Endodermal cell (in vitro differentiated cells): ENCODE measurements at regions not wholly inside any gene's neighbourhood (a gene's known extent, or its start where the extent isn't known, plus 50 kb on each side); places are given as distances from the start of the nearest gene placed in this dataset.

Experiments used
- DNase-seq: peaks from one replicate; pipeline ENCODE4 v3.0.0-alpha.2; 2017
- H3K27ac ChIP-seq: 2 replicates; pipeline ENCODE4 v1.5.1; 2013; ENCODE audit warnings: mild to moderate bottlenecking, low read depth, low read length, moderate library complexity
- H3K27me3 ChIP-seq: 2 replicates; pipeline ENCODE4 v1.6.1; 2013; ENCODE audit warnings: mild to moderate bottlenecking, low read length, moderate library complexity; ENCODE audit not compliant: insufficient read depth, control insufficient read depth, poor library complexity, severe bottlenecking
- H3K36me3 ChIP-seq: 2 replicates; pipeline ENCODE4 v1.7.0; 2013; ENCODE audit warnings: mild to moderate bottlenecking, low read length, moderate library complexity; ENCODE audit not compliant: control insufficient read depth, insufficient read depth
- H3K4me1 ChIP-seq: one replicate; pipeline ENCODE4 v1.7.0; 2013; ENCODE audit warnings: low read length; ENCODE audit not compliant: control insufficient read depth, insufficient read depth
- H3K4me3 ChIP-seq: 2 replicates; pipeline ENCODE4 v1.5.1; 2013; ENCODE audit warnings: mild to moderate bottlenecking, low read length, moderate library complexity
- H3K9ac ChIP-seq: 2 replicates; pipeline ENCODE4 v1.6.1; 2013; ENCODE audit warnings: mild to moderate bottlenecking, low read length, moderate library complexity; ENCODE audit not compliant: poor library complexity, severe bottlenecking; ENCODE audit errors: extremely low read depth
- H3K9me3 ChIP-seq: 2 replicates; pipeline ENCODE4 v1.6.1; 2013; ENCODE audit warnings: mild to moderate bottlenecking, low read length, moderate library complexity; ENCODE audit not compliant: control insufficient read depth
- H3K27ac Mint-ChIP-seq: 2 replicates; pipeline ENCODE4 v1.8.0; 2020; ENCODE audit warnings: mixed read lengths
- H3K27me3 Mint-ChIP-seq: 2 replicates; pipeline ENCODE4 v1.8.0; 2021; ENCODE audit warnings: mild to moderate bottlenecking, mixed read lengths; ENCODE audit not compliant: insufficient read depth
- H3K36me3 Mint-ChIP-seq: 2 replicates; pipeline ENCODE4 v1.8.0; 2020; ENCODE audit warnings: low read depth, mixed read lengths
- H3K4me1 Mint-ChIP-seq: 2 replicates; pipeline ENCODE4 v1.8.0; 2020; ENCODE audit warnings: mixed read lengths
- H3K4me3 Mint-ChIP-seq: 2 replicates; pipeline ENCODE4 v1.8.0; 2020; ENCODE audit warnings: mild to moderate bottlenecking, moderate library complexity, mixed read lengths
- H3K9me3 Mint-ChIP-seq: 2 replicates; pipeline ENCODE4 v1.8.0; 2020; ENCODE audit warnings: mild to moderate bottlenecking, mixed read lengths
- CTCF ChIP-seq: fragments of 200-600 bp; sonication (generic); conservative IDR thresholded peaks from 2 replicates; pipeline ENCODE4 v1.5.0; 2021; ENCODE audit warnings: antibody characterized with exemption, mild to moderate bottlenecking
- whole genome bisulfite sequencing, 2 experiments: methylation state at CpG; one replicate each; pipeline versions ENCODE4 v1.1.5 to v1.1.7; 2013; ENCODE audit warnings: missing lambda C conversion rate in 2 of 2, mixed read lengths in 1 of 2; ENCODE audit not compliant: insufficient coverage in 1 of 2, insufficient read length in 1 of 2; 5-methylcytosine and 5-hydroxymethylcytosine counted together

- H3K27me3 ChIP-seq: no peaks in the 10 kb centered on the region
- DNase-seq: no peak
- peaks cover 23% of the 10 kb centered on the region for H3K4me1 Mint-ChIP-seq
- peaks cover 3% of the 10 kb centered on the region for H3K4me1 ChIP-seq
- H3K9me3 ChIP-seq: no peaks in the 10 kb centered on the region
- H3K27ac Mint-ChIP-seq: no peak overlapping the region
- no peaks in the 10 kb centered on the region for H3K36me3 Mint-ChIP-seq
- H3K9me3 Mint-ChIP-seq: no peaks in the 10 kb centered on the region
- no peak overlapping the region for H3K4me3 ChIP-seq
- no peak overlapping the region for H3K4me3 Mint-ChIP-seq
- H3K27me3 Mint-ChIP-seq: peaks cover 2% of the 10 kb centered on the region
- no peak overlapping the region for H3K9ac ChIP-seq
- H3K36me3 ChIP-seq: no peaks in the 10 kb centered on the region
- TF ChIP-seq CTCF: no peak
- WGBS, 2 experiments: 75% methylated on average over 1 of the region's 1 CpG; no CpG with 5 or more reads in 1 of the 2 experiments
- H3K27ac ChIP-seq: no peak overlapping the region
Observed at GRCh38 chr18:45191795-45192194, 423.5 kb upstream of the SLC14A2 start.

GRCh38 chr18:45197526-45197970, 417.7 kb upstream of the SLC14A2 start:
- Mint-ChIP-seq H3K36me3 (no peaks in the 10 kb centered on the region), H3K27ac (no peak overlapping the region), H3K27me3 (peaks cover 2% of the 10 kb centered on the region), H3K4me3 (no peak overlapping the region), H3K4me1 (no peaks in the 10 kb centered on the region), H3K9me3 (no peaks in the 10 kb centered on the region)
- H3K4me3 ChIP-seq: no peak overlapping the region
- no peak overlapping the region for H3K27ac ChIP-seq
- H3K4me1 ChIP-seq: no peaks in the 10 kb centered on the region
- no peaks in the 10 kb centered on the region for H3K9me3 ChIP-seq
- no peak for DNase-seq
- H3K27me3 ChIP-seq: no peaks in the 10 kb centered on the region
- H3K9ac ChIP-seq: no peak overlapping the region
- no peaks in the 10 kb centered on the region for H3K36me3 ChIP-seq
- no peak for TF ChIP-seq CTCF
- 89 to 93% methylated on average over 3 to 4 of the region's 5 CpGs for WGBS, 2 experiments

GRCh38 chr18:45198526-45198925, 416.8 kb upstream of the SLC14A2 start:
- Mint-ChIP-seq H3K36me3 (no peaks in the 10 kb centered on the region), H3K4me1 (no peaks in the 10 kb centered on the region), H3K4me3 (no peak overlapping the region), H3K27me3 (peaks cover 2% of the 10 kb centered on the region), H3K27ac (no peak overlapping the region), H3K9me3 (no peaks in the 10 kb centered on the region)
- no peak for DNase-seq
- no peak overlapping the region for H3K4me3 ChIP-seq
- H3K9me3 ChIP-seq: no peaks in the 10 kb centered on the region
- H3K4me1 ChIP-seq: no peaks in the 10 kb centered on the region
- no peak for TF ChIP-seq CTCF
- H3K27ac ChIP-seq: no peak overlapping the region
- H3K9ac ChIP-seq: no peak overlapping the region
- H3K27me3 ChIP-seq: no peaks in the 10 kb centered on the region
- H3K36me3 ChIP-seq: no peaks in the 10 kb centered on the region
